ENCODE measurements at regions not wholly inside any gene's neighbourhood (a gene's known extent, or its start where the extent isn't known, plus 50 kb on each side); places are given as distances from the start of the nearest gene placed in this dataset.

DNA sequence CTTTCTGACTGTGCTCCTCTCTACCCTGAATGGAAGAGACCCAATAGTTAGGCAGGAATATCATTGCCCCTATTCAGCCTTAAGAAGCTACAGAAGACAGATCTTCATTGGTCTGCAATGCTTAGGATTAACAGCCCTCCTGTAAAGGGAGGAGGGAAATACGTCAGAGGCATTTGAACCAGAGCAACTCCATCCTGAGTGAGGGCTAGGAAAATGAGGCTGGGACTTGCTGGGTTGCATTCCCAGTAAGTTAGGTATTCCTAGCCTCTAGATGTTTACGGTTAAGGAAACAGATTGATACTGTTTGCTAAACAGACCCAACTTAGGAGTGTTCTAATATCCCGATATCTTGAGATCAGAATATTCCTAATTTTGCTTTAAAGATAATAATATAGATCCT lies 63.5 kb downstream of the PCDH18 start:
- DNase-seq: no peak
- TF ChIP-seq GATA1 (IDR thresholded peaks at IDR 0.05; ENCODE audit: low read depth, low read length) (no peak), POLR2A (IDR thresholded peaks at IDR 0.05; ENCODE audit: low read length) (no peak)

DNA sequence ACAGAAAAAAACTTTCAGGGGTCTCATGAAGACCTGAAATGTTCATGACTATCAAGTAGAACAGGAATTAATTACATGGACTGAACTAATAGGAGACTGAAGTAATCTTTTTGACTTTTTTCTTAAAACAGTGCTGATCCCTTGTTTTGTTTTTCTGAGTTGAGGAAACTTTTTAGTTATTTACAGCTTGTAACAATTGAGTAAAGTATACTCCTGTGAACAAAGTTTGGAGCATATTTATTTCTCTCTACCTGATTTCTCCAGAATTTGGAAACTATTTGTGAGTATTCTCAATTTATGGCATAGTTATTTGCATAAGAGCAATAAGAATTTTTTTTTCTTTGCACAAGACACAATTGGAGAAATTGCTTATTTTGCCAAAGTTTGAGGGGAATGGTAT lies 64.8 kb downstream of the PCDH18 start:
- DNase-seq: no peak
- TF ChIP-seq GATA1 (IDR thresholded peaks at IDR 0.05; ENCODE audit: low read depth, low read length): no peak
- no peak for TF ChIP-seq POLR2A (IDR thresholded peaks at IDR 0.05; ENCODE audit: low read length)

DNA sequence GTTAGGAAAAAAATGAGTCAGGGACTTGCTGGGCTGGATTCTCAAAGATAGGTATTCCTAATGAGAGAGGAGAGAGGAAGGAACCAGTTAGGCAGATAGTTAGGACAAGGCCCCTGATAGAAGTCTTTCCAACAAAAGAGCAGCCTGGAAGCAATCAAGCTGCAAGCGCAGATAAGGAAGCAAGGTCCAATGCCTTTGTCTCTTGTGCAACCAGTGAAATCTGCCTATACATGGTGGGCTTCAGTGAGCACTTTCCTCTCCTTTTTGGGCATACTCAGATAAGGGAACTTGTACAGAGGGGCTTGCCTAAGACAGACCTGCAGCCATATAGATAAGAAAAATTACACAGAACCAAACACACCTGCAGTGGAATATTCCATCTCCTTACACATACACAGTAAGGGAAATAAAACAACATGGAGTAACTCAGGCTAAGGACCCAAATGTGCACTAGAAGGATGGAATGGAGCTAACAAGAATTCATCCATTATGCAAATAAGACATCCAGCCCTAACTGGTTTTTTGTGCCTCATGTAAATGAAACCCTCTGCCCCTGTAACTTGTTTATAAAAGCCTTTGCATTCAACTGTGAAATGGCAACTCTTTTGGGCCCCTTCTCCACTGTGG lies 68.8 kb downstream of the PCDH18 start:
- no peak for DNase-seq
- TF ChIP-seq GATA1 (IDR thresholded peaks at IDR 0.05; ENCODE audit: low read depth, low read length) (no peak), POLR2A (IDR thresholded peaks at IDR 0.05; ENCODE audit: low read length) (no peak)

DNA sequence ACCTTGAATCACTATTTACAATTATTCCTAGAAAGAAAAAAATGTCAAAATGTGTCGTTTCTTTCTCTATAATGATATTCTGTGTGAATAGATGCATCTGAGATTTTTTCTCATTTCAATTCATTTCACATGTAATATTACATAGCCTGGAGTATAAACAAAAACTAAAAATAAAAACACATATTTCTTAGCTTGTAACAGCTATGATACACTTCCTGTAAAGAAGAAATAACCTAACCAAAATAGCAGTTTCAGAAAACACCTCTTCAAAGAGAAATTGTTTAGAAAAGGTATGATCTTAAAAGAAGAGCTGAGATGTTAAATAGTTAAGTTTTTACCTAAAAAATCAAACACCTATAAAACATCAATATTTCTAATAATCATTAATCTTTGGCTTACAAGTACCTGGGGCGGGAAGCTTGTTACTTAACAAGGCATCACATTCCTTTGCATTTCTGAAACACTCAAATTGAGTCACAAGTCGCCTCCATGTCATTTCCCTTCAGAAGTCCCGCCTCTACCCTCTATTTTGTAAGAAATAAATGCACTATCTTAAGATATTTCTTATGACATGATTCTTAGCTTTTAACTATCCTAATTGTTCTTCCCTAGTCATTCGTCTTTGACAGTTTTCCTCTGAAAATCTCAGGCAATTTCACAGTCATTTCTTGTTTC lies 76.5 kb downstream of the PCDH18 start:
- DNase-seq: no peak
- TF ChIP-seq GATA1 (IDR thresholded peaks at IDR 0.05; ENCODE audit: low read depth, low read length) (no peak), POLR2A (IDR thresholded peaks at IDR 0.05; ENCODE audit: low read length) (no peak)

DNA sequence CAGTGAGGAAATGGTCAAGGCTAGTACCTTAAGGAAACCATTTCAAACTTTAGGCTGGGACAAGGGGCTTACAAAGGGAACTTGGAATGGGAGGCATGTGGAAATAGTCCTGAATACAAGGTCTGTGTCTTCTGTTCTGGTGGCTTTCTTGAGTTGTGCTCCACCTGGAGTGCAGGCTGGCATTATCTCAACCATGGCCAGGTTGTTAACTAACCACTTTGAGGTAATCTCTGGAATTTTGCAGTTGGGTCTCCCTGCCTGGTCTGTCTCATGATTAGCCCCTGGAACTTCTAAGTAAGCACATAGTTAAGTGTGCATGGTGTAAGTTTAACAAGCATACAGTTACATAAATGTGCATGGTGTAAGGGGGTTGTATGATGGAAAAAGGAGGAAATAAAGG lies 77.5 kb downstream of the PCDH18 start:
- DNase-seq: no peak
- no peak for TF ChIP-seq GATA1 (IDR thresholded peaks at IDR 0.05; ENCODE audit: low read depth, low read length)
- TF ChIP-seq POLR2A (IDR thresholded peaks at IDR 0.05; ENCODE audit: low read length): no peak

DNA sequence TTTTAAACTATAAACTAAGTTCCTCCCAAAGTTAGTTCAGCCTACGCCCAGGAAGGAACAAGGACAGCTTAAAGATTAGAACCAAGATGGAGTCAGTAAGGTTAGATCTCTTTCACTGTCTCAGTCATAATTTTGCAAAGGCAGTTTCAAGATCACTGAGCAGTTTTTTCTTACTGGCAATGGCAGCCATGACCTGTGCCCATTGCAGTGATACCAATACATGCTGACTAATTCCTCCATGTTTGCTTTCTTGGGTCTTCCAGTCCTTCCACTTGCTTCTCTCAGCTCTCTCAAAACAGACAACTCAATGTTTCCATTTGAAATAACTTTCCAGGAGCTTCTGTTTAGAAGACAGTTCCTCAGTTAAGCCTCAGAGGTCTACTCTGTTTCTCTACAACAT lies 79.5 kb downstream of the PCDH18 start:
- DNase-seq: no peak
- TF ChIP-seq GATA1 (IDR thresholded peaks at IDR 0.05; ENCODE audit: low read depth, low read length) (no peak), POLR2A (IDR thresholded peaks at IDR 0.05; ENCODE audit: low read length) (no peak)

DNA sequence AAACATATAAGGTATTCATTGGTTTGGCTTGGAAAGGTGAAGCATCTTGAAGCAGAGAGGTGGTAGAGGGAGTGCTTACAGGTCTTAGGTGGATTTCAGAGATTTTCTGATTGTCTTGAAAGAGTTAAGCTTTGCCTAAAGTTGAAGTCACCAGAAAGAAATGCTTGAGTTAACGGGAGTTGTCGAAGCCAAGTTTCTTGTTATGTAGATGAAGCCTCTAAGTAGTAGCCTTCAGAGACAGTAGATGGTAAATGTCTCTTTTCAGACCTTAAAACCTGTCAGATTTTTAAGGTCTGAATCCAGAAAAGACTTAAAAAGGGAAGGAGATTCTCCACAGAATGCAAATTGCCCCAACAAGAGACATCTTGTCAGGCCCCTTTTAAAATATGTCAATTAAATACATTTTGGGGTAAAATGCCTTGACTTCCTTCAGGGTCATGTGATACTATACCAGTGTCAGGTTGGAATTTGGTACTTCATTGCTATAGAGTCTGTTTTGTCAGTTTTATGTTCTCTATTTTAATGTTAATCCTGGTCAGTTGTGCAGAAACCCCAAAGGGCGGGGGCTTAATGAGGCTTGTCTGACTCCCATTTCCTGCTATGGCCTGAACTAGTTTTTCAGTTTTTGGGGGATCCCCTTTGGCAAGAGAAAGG lies 81.0 kb downstream of the PCDH18 start:
- no peak for DNase-seq
- TF ChIP-seq POLR2A (IDR thresholded peaks at IDR 0.05; ENCODE audit: low read length) (no peak), GATA1 (IDR thresholded peaks at IDR 0.05; ENCODE audit: low read depth, low read length) (no peak)

DNA sequence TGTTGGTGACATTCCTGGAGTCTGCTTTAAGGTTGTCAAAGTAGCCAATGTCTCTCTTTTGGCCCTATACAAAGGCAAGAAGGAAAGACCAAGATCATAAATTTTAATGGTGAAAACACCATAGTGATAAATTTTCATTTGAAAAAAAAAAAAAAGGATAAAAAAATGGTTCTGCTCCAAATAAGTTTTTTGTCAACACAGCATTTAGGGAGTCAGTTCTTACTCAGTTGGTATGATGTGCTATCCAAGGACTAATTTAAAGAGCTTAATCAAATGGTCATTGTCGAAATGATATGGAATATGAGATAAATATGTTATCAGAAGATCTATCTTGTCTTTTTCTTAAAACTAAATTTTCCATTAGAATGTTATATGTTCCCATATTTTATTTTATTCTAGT lies 83.9 kb downstream of the PCDH18 start:
- DNase-seq: no peak

DNA sequence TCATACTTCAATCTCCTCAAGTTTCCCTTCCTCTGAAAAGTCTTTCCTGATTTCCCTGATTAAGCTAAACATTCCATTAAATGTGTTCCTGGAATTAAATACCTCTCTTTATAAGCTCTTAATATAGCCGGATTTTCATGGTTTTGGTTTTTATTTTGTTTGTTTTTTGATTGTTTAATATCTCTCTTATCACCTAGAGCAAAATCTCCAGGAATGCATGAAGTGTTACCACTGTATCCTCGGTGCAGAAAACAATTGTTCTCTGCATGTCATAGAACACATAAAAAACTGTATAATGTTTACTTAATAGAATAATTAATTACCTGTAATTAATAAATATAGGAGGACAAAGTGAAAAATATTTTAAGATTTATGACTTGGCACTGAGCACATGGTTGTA lies 86.2 kb downstream of the PCDH18 start:
- TF ChIP-seq POLR2A (IDR thresholded peaks at IDR 0.05; ENCODE audit: low read length) (no peak), GATA1 (IDR thresholded peaks at IDR 0.05; ENCODE audit: low read depth, low read length) (no peak)
- DNase-seq: no peak

More for the DNA sequence above, 83.9 kb downstream of the PCDH18 start:
- TF ChIP-seq GATA1 (IDR thresholded peaks at IDR 0.05; ENCODE audit: low read depth, low read length): no peak
- no peak for TF ChIP-seq POLR2A (IDR thresholded peaks at IDR 0.05; ENCODE audit: low read length)

DNA sequence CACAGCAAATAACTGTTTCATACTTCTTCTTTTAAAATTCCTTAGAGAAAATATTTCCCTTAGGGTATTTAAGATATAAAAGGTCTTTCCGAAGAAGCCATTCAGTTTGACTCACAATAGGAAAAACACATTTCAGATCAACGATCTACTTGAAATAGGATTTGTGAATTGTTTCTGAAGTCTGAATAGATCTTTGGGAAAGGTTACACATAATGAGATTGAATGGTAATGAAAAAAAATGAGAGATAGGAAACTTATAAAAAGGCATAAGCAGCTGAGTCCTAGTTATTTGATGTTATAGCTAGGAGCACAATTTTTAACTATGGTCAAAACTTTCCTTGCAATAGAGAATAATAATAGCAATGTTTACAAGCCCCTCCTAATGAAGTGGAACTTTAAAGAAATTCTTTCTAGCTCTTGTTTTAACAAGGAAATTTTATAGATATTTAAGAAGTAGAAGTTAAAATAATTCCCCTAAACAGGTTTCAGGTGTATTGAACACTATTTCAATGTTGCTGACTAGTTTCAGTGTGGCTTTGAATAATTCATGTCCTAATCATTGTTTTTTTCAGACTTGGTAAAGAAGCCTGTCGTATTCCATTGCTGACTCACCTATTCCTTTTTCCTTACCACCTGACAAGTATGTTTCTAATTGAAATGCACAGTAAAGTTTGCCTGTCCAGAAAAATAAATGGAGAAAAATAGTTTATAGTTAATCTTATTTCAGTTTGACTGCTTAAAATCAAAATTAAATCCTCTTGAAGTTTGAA lies 89.1 kb downstream of the PCDH18 start:
- DNase-seq: no peak
- TF ChIP-seq GATA1 (IDR thresholded peaks at IDR 0.05; ENCODE audit: low read depth, low read length): no peak
- no peak for TF ChIP-seq POLR2A (IDR thresholded peaks at IDR 0.05; ENCODE audit: low read length)

DNA sequence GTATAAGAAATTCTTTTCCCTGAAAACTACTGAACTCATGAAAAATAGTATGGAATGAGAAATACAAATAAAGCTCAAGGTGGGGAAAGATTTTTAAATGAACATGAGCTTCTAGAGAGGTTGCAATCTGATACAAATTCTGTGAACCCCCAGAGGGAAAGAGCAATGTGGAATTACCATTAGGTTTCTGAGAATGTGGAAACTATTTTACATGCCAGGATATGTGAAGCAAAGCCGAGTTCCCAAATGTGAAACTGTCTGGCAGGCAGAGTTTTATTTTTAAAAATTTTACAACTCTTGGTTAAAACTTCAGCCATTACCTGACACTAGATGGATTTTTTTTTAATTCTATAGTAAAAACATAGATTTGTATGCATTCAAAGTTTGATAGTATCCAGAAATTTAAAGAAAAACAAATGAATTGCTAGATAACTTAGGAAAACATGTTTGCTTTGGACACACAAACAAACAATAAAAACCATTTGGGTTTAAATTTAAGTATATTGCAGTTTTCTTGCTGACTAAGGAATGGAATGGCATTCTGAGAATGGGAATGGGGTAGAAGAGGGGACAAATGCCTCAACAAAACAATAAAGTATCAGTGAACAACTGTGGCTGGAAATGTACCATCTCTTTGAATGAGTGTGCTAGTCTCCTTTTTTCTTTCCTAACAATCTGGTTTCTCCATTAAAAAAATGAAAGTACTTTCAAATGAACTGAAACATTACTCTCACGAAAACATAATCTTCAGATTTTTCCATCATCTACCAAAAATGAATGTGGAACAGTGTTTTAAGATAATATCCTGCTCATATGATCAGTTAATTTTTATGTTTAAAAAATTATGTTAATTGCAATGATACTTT lies 99.6 kb downstream of the PCDH18 start:
- TF ChIP-seq GATA1 (IDR thresholded peaks at IDR 0.05; ENCODE audit: low read depth, low read length) (no peak), POLR2A (IDR thresholded peaks at IDR 0.05; ENCODE audit: low read length) (no peak)

DNA sequence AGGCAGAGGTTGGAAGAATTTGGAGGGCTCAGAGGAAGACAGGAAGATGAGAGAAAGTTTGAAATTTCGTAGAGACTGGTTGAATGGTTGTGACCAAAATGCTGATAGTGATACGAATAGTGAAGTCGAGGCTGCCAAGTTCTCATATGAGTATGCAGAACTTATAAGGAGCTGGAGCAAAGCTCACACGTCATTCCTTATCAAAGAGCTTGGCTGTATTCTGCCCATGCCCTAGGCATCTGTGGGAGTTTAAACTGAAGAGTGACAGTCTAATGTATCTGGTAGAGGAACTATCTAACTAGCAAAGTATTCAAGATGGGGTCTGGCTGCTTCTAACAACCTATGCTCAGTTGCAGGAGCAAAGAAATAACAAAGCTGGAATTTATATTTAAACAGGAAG lies 102.1 kb downstream of the PCDH18 start:
- no peak for DNase-seq
- TF ChIP-seq GATA1 (IDR thresholded peaks at IDR 0.05; ENCODE audit: low read depth, low read length): no peak
- TF ChIP-seq POLR2A (IDR thresholded peaks at IDR 0.05; ENCODE audit: low read length): no peak

More for the DNA sequence above, 99.6 kb downstream of the PCDH18 start:
- no peak for DNase-seq

DNA sequence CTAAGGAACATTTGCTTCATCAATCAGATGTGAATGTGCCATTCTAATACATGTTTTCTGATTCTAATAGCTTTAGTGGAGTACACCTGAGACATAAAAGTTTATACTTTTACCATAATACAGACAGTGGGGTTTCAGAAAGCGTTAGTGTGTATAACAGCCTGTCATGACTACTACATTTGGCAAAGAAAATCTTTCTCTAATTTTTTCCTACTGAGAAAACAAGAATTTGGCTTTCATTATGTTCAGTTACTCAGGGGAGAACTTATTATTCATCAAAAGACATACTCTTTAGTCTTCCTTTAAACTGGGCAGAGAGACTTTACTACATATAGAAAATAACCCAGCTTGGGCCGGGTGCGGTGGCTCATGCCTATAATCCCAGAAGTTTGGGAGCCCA lies 104.9 kb downstream of the PCDH18 start:
- TF ChIP-seq GATA1 (IDR thresholded peaks at IDR 0.05; ENCODE audit: low read depth, low read length) (no peak), POLR2A (IDR thresholded peaks at IDR 0.05; ENCODE audit: low read length) (no peak)

More for the DNA sequence above, 104.9 kb downstream of the PCDH18 start:
- no peak for DNase-seq

All from erythroblast (primary cell).